ENCODE measurements at regions not wholly inside any gene's neighbourhood (a gene's known extent, or its start where the extent isn't known, plus 50 kb on each side); places are given as distances from the start of the nearest gene placed in this dataset.

- H4K20me1 ChIP-seq (ENCODE audit: insufficient read depth) = no peaks in the 10 kb centered on the region
- no peaks in the 10 kb centered on the region for H3K9me2 ChIP-seq (ENCODE audit: insufficient read depth)
- no TSS peak for BruUV-seq (replicated peaks)
Measured at GRCh38 chr16:51779240-51779639, 628.2 kb upstream of the SALL1 start.

More at GRCh38 chr16:51779240-51779639, 628.2 kb upstream of the SALL1 start:
- CTCF ChIA-PET = no interaction called here
- Histone ChIP-seq H3K79me2 (ENCODE audit: insufficient read depth, low read length) (no peaks in the 10 kb centered on the region), H3K4me2 (ENCODE audit: low read length) (no peak overlapping the region), H3K36me3 (ENCODE audit: control insufficient read depth in 1 of 2, insufficient read depth in 2 of 2, low read length in 2 of 2) (no peaks in the 10 kb centered on the region), H3K27ac (ENCODE audit: low read depth, low read length) (no peak overlapping the region), H2AFZ (ENCODE audit: low read depth, low read length, poor library complexity, severe bottlenecking) (no peak overlapping the region), H3K4me3 (replicated peaks in 1 of 2; ENCODE audit: low read depth in 1 of 2, low read length in 2 of 2) (no peak overlapping the region), H3K9me3 (ENCODE audit: control insufficient read depth in 1 of 2, insufficient read depth in 1 of 2, low read depth in 1 of 2, low read length in 2 of 2) (peaks cover 4 to 15% of the 10 kb centered on the region in 2 experiments; a peak in 2 of 4 replicates), H3K9ac (ENCODE audit: low read length) (no peak overlapping the region), H3K4me1 (ENCODE audit: control insufficient read depth in 1 of 2, insufficient read depth in 2 of 2, low read length in 2 of 2) (no peaks in the 10 kb centered on the region), H3K27me3 (ENCODE audit: insufficient read depth, low read length) (no peaks in the 10 kb centered on the region)
- TF ChIP-seq EZH2phosphoT487 (IDR thresholded peaks at IDR 0.05; ENCODE audit: borderline replicate concordance) = no peak
- TF ChIP-seq CEBPB (IDR thresholded peaks at IDR 0.05; ENCODE audit: low read depth) = no peak
- no peak for TF ChIP-seq POLR2AphosphoS5 (IDR thresholded peaks at IDR 0.05; ENCODE audit: low read depth, low read length)
- no peak for TF ChIP-seq TCF7L2 (IDR thresholded peaks at IDR 0.05; ENCODE audit: borderline replicate concordance, extremely low read depth, insufficient read depth, insufficient read length)
- no peak for TF ChIP-seq ZFX (IDR thresholded peaks at IDR 0.05)
- no peak for TF ChIP-seq EZH2 (IDR thresholded peaks at IDR 0.05)
- TF ChIP-seq SRF (IDR thresholded peaks at IDR 0.05; ENCODE audit: low read depth) = no peak
- TF ChIP-seq REST (IDR thresholded peaks at IDR 0.05; ENCODE audit: low read depth) = no peak
- TF ChIP-seq, protein P1, sequence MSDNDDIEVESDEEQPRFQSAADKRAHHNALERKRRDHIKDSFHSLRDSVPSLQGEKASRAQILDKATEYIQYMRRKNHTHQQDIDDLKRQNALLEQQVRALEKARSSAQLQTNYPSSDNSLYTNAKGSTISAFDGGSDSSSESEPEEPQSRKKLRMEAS (IDR thresholded peaks at IDR 0.05) = no peak
- TF ChIP-seq ATF3 (IDR thresholded peaks at IDR 0.05) = no peak
- RAD21 ChIA-PET (ENCODE audit: low non-redundant PET in 1 of 2, low total read pairs in 2 of 2, uncharacterized antibody in 2 of 2, unreplicated experiment in 2 of 2) = no interaction called here
- POLR2A ChIA-PET = no interaction called here
- DNase-seq (ENCODE audit: low read depth, low spot score) (no peak), ATAC-seq (no peak)
- intact Hi-C loops (cut with micrococcal nuclease) = no loop called here
